ENCODE measurements at regions not wholly inside any gene's neighbourhood (a gene's known extent, or its start where the extent isn't known, plus 50 kb on each side); places are given as distances from the start of the nearest gene placed in this dataset.

DNA sequence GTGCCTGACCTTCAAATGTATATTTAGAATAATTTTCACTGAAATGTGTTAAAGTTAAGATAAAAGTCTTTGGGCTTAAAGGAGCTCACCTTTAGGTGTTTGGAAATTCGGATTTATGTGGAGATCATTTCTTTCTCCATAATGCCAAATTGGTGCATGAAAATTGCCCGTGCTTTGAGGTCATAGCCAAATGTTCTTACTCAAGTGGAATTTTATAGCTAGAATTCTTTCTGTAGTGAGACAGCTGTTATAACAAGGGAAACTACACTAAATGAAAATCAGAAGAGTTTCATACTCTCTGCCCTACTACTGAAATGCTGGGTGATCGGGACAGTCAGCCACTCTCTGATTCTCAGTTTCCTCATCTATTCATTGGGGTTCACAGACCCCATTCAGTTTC is 89.5 kb upstream of the DBX1 start:
- no peak for DNase-seq

GRCh38 chr11:20249378-20249777 is 89.1 kb upstream of the DBX1 start:
- peak; percentile 72 for DNase-seq

- DNase-seq, result no peak
Observed at GRCh38 chr11:20248871-20249270, 88.6 kb upstream of the DBX1 start.

GRCh38 chr11:20248121-20248772 is 88.0 kb upstream of the DBX1 start:
- DNase-seq, result peak; percentile 84

DNA sequence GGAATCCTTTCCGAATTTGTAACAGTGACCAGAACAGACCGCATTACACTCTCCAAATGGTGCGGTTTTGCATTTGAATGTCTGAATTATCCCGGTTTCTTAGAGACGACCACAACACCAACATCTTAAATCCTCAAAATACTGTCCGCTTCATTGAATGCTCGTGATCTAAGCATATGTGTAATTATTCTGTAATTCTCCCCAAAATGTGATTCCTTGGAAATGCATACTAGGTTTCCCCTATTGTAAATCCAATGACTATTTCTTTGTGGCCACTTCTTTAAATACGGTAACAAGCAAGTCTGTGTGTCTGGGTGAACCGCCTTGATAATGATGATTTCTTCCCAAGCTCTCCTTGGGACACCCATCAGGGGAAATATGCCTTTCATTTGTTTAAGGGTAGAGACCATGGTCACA is 87.3 kb upstream of the DBX1 start:
- no peak for DNase-seq

DNA sequence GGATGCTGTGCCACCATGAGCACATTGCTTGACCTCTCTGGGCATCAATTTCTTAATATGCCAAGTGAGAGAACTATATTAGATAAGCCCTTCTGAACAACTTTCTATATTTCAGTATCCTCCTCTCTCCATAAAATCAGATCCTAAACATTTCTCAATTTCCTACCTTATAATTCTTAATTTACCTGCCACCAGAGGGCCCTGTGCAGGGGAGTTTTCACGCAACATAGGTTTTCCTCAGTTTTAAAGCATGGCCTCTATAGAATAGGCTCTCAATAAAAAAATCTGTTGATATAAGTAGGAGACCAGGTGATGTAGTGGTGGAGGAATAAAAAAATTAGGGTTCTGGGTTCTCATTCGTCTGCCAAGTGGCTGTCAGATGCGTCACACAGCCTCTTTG is 83.7 kb upstream of the DBX1 start:
- DNase-seq, result peak; percentile 45

DNA sequence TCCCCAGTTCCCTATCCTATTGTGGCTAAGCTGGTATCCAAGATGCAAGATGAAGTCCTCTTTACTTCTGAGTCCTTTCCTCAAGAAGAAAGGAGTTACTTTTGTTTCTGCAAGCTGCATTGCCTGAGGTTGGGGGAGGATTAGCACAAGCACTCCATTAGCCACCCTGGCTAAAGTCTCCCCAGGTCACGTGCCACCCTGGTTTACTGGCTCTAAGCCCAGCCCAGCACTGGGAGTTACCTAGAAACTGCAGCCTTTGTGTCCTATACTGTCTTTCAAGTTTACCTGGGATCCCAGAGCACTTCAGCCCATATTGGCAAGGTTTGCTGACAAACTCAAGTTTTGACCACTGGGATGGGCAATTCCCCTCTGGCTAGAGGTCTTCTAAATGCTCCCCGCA is 78.4 kb upstream of the DBX1 start:
- peak; percentile 65 for DNase-seq

- peak; percentile 34 for DNase-seq
Observed at GRCh38 chr11:20235164-20235563, 74.9 kb upstream of the DBX1 start.

GRCh38 chr11:20227631-20228030 is 67.4 kb upstream of the DBX1 start:
- DNase-seq, result no peak

- DNase-seq, result no peak
Observed at GRCh38 chr11:20226933-20227332, 66.7 kb upstream of the DBX1 start.

DNA sequence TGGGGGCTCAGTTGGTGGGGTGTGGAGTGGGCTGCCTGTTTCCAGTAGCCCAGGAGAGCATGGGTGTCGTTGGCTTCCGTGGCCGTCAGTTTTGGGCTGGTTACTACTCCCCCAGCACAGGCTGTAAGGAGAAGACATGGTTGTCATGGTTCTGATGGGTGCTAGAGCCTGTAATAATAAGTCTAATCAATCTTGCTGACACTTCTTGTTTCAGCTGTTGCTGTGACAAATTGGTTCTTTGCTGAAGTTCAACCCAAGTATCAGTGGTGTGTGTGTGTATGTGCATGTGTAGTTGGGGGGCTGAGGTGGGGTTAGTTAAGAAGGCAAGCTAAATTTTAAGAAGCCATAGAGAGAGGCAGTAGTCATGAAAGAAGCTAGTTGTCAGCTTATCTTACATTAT is 61.3 kb upstream of the DBX1 start:
- no peak for DNase-seq

- DNase-seq, result no peak
Observed at GRCh38 chr11:20213790-20214189, 53.5 kb upstream of the DBX1 start.

DNA sequence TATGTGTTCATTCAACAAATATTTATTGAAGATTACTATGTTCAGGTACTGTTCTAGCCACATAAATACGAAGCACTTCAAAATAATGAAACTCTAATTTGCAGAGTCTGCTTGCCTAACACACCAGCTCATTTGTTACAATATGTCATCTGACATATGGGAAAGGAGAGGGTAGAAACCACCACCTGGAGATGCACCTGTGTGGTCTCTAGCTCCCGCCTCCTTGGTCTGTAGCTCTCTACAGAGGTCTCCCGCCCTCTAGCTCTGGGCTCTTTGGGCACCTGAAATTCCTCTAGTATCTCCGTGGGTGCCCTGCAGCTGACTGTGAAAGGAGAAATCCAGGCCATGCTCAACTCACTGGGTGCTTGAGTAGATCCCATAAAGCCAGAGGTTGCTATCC is 51.4 kb upstream of the DBX1 start:
- peak; percentile 19 for DNase-seq

Data from NCI-H69 (cell line).